ENCODE measurements at regions not wholly inside any gene's neighbourhood (a gene's known extent, or its start where the extent isn't known, plus 50 kb on each side); places are given as distances from the start of the nearest gene placed in this dataset.

- in situ Hi-C loops (cut with MboI; ENCODE audit: low pct_unique_long_range_greater_than_20kb, low sequenced_read_pairs, unreplicated experiment) = no loop called here
- DNase-seq (ENCODE audit: low spot score) = no peak
- TF ChIP-seq CTCF (IDR thresholded peaks at IDR 0.05; ENCODE audit: extremely low read depth, insufficient read depth, missing control alignments) = no peak
Measured at GRCh38 chr16:8109510-8110369, 480.6 kb downstream of the TMEM114 start.

- TF ChIP-seq CTCF (IDR thresholded peaks at IDR 0.05; ENCODE audit: extremely low read depth, insufficient read depth, missing control alignments) = no peak
- in situ Hi-C loops (cut with MboI; ENCODE audit: low pct_unique_long_range_greater_than_20kb, low sequenced_read_pairs, unreplicated experiment) = no loop called here
- no peak for DNase-seq (ENCODE audit: low spot score)
Measured at GRCh38 chr16:8108991-8109509, 481.3 kb downstream of the TMEM114 start.

GRCh38 chr16:8107296-8107695 is 483.0 kb downstream of the TMEM114 start:
- in situ Hi-C loops (cut with MboI; ENCODE audit: low pct_unique_long_range_greater_than_20kb, low sequenced_read_pairs, unreplicated experiment) = no loop called here
- DNase-seq (ENCODE audit: low spot score) = no peak
- TF ChIP-seq CTCF (IDR thresholded peaks at IDR 0.05; ENCODE audit: extremely low read depth, insufficient read depth, missing control alignments) = no peak

- in situ Hi-C loops (cut with MboI; ENCODE audit: low pct_unique_long_range_greater_than_20kb, low sequenced_read_pairs, unreplicated experiment) = no loop called here
- TF ChIP-seq CTCF (IDR thresholded peaks at IDR 0.05; ENCODE audit: extremely low read depth, insufficient read depth, missing control alignments) = no peak
- no peak for DNase-seq (ENCODE audit: low spot score)
Measured at GRCh38 chr16:8103649-8104289, 486.5 kb downstream of the TMEM114 start.

GRCh38 chr16:8099586-8099985 is 490.7 kb downstream of the TMEM114 start:
- in situ Hi-C loops (cut with MboI; ENCODE audit: low pct_unique_long_range_greater_than_20kb, low sequenced_read_pairs, unreplicated experiment) = no loop called here

More at GRCh38 chr16:8099586-8099985, 490.7 kb downstream of the TMEM114 start:
- TF ChIP-seq CTCF (IDR thresholded peaks at IDR 0.05; ENCODE audit: extremely low read depth, insufficient read depth, missing control alignments) = no peak
- DNase-seq (ENCODE audit: low spot score) = no peak

Data from GM13977 (cell line).